ENCODE measurements at regions not wholly inside any gene's neighbourhood (a gene's known extent, or its start where the extent isn't known, plus 50 kb on each side); places are given as distances from the start of the nearest gene placed in this dataset.
A peak's percentile ranks its signal among the peaks of the same experiment; 100 is the strongest.

DNA sequence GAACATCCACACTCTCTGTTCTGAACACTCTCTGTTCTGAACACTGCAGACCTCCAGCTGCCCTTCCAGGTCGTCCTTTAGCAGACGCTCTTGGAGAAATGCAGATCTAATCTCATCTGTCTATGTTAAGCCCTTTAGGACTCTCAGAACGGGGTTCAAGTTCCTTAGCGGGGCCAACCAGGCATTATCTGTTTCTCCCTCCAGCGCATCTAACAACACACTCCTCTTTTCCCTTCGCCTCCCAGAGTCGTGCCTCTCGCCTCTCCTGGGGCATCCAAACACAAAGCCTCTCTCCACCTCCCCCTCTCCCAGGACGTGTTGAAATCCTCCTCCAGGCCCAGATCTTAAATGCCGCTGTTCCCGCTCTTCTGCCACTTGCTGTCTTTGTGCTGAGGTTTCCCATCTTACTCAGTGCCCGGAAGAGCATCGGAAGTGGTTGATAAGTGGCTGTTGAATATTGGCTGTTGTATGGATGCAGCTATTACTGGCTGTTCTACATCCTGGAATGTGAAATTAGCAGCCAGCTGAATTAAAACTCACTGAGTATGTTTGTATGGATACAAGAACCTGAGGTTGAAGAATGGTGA lies 108.4 kb upstream of the GGTLC1 start:
- H3K36me3 ChIP-seq (replicated peaks), result no peaks in the 10 kb centered on the region
- H3K4me3 ChIP-seq (ENCODE audit: low read depth, low read length), result no peak overlapping the region
- DNase-seq, result no peak
- in situ Hi-C loops (cut with HindIII; ENCODE audit: low pct_ligation_motif_present, low sequenced_read_pairs), result no loop called here
- H3K27me3 ChIP-seq (replicated peaks), result no peaks in the 10 kb centered on the region
- TF ChIP-seq, protein P1, sequence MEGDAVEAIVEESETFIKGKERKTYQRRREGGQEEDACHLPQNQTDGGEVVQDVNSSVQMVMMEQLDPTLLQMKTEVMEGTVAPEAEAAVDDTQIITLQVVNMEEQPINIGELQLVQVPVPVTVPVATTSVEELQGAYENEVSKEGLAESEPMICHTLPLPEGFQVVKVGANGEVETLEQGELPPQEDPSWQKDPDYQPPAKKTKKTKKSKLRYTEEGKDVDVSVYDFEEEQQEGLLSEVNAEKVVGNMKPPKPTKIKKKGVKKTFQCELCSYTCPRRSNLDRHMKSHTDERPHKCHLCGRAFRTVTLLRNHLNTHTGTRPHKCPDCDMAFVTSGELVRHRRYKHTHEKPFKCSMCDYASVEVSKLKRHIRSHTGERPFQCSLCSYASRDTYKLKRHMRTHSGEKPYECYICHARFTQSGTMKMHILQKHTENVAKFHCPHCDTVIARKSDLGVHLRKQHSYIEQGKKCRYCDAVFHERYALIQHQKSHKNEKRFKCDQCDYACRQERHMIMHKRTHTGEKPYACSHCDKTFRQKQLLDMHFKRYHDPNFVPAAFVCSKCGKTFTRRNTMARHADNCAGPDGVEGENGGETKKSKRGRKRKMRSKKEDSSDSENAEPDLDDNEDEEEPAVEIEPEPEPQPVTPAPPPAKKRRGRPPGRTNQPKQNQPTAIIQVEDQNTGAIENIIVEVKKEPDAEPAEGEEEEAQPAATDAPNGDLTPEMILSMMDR (IDR thresholded peaks at IDR 0.05; ENCODE audit: low read depth, low read length, missing control alignments), result no peak
- H3K27ac ChIP-seq, result no peak overlapping the region

DNA sequence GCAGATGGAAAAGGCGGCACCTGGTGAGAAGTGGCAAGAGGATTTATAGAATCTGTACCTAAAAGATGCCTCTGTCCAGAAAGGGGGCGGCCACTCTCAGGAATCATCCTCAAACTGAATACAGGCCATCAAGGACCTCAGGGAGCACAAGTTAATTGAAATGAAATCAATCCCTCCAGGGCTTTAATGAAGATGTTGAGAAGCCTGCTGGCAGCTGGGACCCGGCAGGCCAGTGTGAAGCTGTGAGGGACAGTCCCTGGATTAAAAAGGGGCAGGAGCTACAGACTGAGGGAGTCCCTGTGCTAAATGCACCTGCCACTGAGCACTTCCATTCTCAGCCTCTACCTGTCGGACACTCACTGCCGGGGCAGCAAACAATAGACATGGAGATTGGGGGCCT lies 107.7 kb upstream of the GGTLC1 start:
- in situ Hi-C loops (cut with HindIII; ENCODE audit: low pct_ligation_motif_present, low sequenced_read_pairs), result no loop called here
- Histone ChIP-seq H3K27me3 (replicated peaks) (no peaks in the 10 kb centered on the region), H3K36me3 (replicated peaks) (no peaks in the 10 kb centered on the region), H3K4me3 (ENCODE audit: low read depth, low read length) (no peak overlapping the region), H3K27ac (no peak overlapping the region)
- TF ChIP-seq, protein P1 (IDR thresholded peaks at IDR 0.05; ENCODE audit: low read depth, low read length, missing control alignments), result no peak
- DNase-seq, result no peak

DNA sequence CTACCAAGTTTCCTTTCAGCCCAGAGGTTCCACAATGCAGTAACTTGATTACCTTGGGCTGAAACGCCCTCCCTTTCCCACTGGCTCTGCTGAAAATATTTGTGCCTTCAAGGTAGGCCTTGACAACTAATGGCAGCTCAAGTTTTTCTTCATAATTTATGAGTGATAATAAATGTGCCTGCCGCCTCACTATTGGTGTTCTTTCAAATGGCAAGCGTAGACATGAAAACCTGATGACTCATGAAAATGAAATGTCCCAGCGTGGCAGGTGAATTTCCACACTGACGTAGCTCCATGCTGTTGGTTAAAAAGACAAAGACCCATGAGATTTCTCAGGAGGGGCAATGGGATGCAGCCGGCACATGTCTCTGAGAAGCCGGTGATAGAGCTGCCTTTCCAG lies 107.2 kb upstream of the GGTLC1 start:
- in situ Hi-C loops (cut with HindIII; ENCODE audit: low pct_ligation_motif_present, low sequenced_read_pairs), result no loop called here
- no peaks in the 10 kb centered on the region for H3K27me3 ChIP-seq (replicated peaks)
- no peak for DNase-seq
- H3K27ac ChIP-seq, result no peak overlapping the region
- TF ChIP-seq, protein P1 (IDR thresholded peaks at IDR 0.05; ENCODE audit: low read depth, low read length, missing control alignments), result no peak
- H3K36me3 ChIP-seq (replicated peaks), result no peaks in the 10 kb centered on the region
- no peak overlapping the region for H3K4me3 ChIP-seq (ENCODE audit: low read depth, low read length)

DNA sequence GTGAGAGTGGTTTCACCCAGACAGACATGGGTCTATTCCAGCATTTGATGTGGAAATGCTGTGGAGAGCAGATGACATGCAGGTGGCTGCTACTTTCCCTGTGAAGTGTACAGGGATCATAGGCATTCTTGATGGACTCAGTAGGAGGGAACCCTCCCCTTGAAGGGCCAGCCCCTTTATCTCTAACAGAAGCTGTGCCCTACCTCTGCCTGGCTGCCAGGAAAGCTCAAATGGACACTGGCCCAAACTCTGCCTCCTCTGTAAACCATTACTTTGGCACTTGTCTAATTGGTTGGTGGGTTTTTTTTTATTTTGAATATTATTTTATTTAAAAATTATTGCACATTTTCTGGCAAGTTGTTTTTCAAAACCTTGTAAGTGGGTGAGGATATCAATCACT lies 106.7 kb upstream of the GGTLC1 start:
- Histone ChIP-seq H3K36me3 (replicated peaks) (no peaks in the 10 kb centered on the region), H3K4me3 (ENCODE audit: low read depth, low read length) (no peak overlapping the region), H3K27ac (no peak overlapping the region), H3K27me3 (replicated peaks) (no peaks in the 10 kb centered on the region)
- DNase-seq, result no peak
- in situ Hi-C loops (cut with HindIII; ENCODE audit: low pct_ligation_motif_present, low sequenced_read_pairs), result no loop called here
- TF ChIP-seq, protein P1 (IDR thresholded peaks at IDR 0.05; ENCODE audit: low read depth, low read length, missing control alignments), result no peak

DNA sequence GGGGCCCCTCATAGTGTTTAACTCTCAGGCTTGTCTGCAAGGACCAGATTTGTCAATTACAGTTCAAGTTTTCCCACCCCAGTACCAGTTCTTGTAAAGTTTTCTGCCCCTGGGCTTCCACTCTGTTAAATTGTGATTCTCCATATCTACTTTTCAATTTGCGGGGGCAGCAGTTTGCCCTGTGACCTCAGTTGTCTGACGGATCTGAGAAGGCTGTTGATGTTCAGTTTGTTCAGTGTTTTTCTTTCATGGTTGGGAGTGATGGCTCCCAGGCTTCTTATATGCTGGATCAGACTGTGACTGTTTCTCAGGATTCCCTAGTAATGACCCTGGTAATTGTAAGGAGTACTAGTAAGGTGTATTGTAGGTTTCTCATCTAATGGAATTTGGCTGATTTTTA lies 101.0 kb upstream of the GGTLC1 start:
- Histone ChIP-seq H3K4me3 (ENCODE audit: low read depth, low read length) (no peak overlapping the region), H3K27ac (no peak overlapping the region), H3K27me3 (replicated peaks) (no peaks in the 10 kb centered on the region), H3K36me3 (replicated peaks) (no peaks in the 10 kb centered on the region)
- TF ChIP-seq, protein P1 (IDR thresholded peaks at IDR 0.05; ENCODE audit: low read depth, low read length, missing control alignments), result no peak
- in situ Hi-C loops (cut with HindIII; ENCODE audit: low pct_ligation_motif_present, low sequenced_read_pairs), result no loop called here
- DNase-seq, result peak; percentile 9

DNA sequence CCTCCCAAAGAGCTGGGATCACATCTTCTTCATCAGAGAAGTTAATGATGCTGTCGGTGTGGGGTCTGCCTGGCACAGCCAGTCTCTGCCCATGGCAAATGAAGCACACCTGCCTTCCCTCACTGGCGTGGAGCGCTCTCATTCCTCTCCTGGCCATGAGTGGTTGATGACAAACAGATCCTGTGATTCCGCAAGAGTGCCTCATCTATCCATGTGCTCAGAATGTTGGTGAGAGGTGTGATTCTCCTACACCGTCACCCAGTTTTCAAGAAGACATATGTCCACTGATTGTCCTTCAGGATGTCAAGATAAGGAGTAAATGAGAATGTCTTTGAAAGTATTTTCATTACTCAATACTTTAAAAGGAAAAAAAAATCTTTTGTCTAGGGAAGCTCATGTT lies 97.5 kb upstream of the GGTLC1 start:
- in situ Hi-C loops (cut with HindIII; ENCODE audit: low pct_ligation_motif_present, low sequenced_read_pairs), result no loop called here
- TF ChIP-seq, protein P1 (IDR thresholded peaks at IDR 0.05; ENCODE audit: low read depth, low read length, missing control alignments), result no peak
- DNase-seq, result no peak
- Histone ChIP-seq H3K27me3 (replicated peaks) (no peaks in the 10 kb centered on the region), H3K4me3 (ENCODE audit: low read depth, low read length) (no peak overlapping the region), H3K36me3 (replicated peaks) (no peaks in the 10 kb centered on the region), H3K27ac (no peak overlapping the region)

Measured in brain microvascular endothelial cell (primary cell).